Suprapubic skin (tissue), 4 donors: ENCODE measurements at regions not wholly inside any gene's neighbourhood (a gene's known extent, or its start where the extent isn't known, plus 50 kb on each side); places are given as distances from the start of the nearest gene placed in this dataset.

Source experiments
- DNase-seq, 2 donors: peaks; one replicate each; pipeline ENCODE4 v3.0.0-alpha.2; 2019; ENCODE audit warnings: low spot score in 2 of 2
- H3K27ac ChIP-seq: fragments of 200-600 bp; sonication (generic); one replicate; pipeline ENCODE4 v1.5.1; 2019
- H3K27me3 ChIP-seq: fragments of 200-600 bp; sonication (generic); one replicate; pipeline ENCODE4 v1.5.1; 2019
- H3K36me3 ChIP-seq: fragments of 200-600 bp; sonication (generic); one replicate; pipeline ENCODE4 v1.5.1; 2019
- H3K4me1 ChIP-seq: fragments of 200-600 bp; sonication (generic); one replicate; pipeline ENCODE4 v1.5.1; 2019
- H3K4me3 ChIP-seq: fragments of 200-600 bp; sonication (generic); one replicate; pipeline ENCODE4 v1.5.1; 2019; ENCODE audit warnings: mild to moderate bottlenecking
- H3K9me3 ChIP-seq: fragments of 200-600 bp; sonication (generic); one replicate; pipeline ENCODE4 v1.5.1; 2019
- EP300 ChIP-seq: sonication (generic); formaldehyde crosslinking; IDR thresholded peaks from one replicate; pipeline ENCODE4 v1.6.1; 2017; ENCODE audit warnings: antibody characterized with exemption
- POLR2A ChIP-seq, 2 donors: fragments of 450-650 bp; IDR thresholded peaks; one replicate each; pipeline ENCODE4 v1.6.1; 2017; ENCODE audit warnings: antibody characterized with exemption in 2 of 2, mild to moderate bottlenecking in 2 of 2, moderate library complexity in 2 of 2
- POLR2AphosphoS5 ChIP-seq, 3 donors: sonication (generic); formaldehyde crosslinking; IDR thresholded peaks; one replicate each; pipeline ENCODE4 v1.6.1; 2017; ENCODE audit warnings: antibody characterized with exemption in 3 of 3
- WGBS: methylation state at CpG from one replicate; pipeline ENCODE4 v1.1.5; 2018; 5-methylcytosine and 5-hydroxymethylcytosine counted together
- TF ChIP-seq, protein P1 (sequence below), 2 donors: fragments of 200-600 bp in 1 of 2; fragments of 450-650 bp in 1 of 2; sonication (generic) in 1 of 2; IDR thresholded peaks; one replicate each; pipeline ENCODE4 v1.5.1; 2016 to 2019; ENCODE audit warnings: antibody characterized with exemption in 2 of 2, mild to moderate bottlenecking in 1 of 2, moderate library complexity in 1 of 2

DNA sequence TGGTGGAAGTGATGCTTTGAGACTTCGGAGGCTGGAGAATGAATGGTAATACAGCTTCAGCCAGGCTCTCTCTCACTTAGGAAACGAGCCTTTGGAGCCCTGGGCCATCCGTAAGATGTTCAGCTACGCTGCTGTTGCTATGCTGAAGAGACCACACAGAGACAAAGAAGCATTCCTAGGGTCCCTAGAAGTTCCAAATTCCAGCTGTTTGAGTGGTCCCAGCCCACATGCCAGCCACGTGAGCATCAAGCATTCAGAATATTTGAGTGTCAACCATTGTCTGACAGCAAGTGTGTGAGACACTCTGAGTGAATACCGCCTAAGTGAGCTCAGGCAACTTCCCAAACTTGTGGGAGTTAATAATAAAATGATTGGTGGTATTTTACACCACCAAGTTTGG lies 212.9 kb downstream of the CD47 start:
- H3K9me3 ChIP-seq = no peaks in the 10 kb centered on the region
- no peak for DNase-seq
- no peak overlapping the region for H3K27ac ChIP-seq
- 66% methylated on average over 6 of the region's 6 CpGs for WGBS
- H3K27me3 ChIP-seq = no peaks in the 10 kb centered on the region
- TF ChIP-seq, protein P1, sequence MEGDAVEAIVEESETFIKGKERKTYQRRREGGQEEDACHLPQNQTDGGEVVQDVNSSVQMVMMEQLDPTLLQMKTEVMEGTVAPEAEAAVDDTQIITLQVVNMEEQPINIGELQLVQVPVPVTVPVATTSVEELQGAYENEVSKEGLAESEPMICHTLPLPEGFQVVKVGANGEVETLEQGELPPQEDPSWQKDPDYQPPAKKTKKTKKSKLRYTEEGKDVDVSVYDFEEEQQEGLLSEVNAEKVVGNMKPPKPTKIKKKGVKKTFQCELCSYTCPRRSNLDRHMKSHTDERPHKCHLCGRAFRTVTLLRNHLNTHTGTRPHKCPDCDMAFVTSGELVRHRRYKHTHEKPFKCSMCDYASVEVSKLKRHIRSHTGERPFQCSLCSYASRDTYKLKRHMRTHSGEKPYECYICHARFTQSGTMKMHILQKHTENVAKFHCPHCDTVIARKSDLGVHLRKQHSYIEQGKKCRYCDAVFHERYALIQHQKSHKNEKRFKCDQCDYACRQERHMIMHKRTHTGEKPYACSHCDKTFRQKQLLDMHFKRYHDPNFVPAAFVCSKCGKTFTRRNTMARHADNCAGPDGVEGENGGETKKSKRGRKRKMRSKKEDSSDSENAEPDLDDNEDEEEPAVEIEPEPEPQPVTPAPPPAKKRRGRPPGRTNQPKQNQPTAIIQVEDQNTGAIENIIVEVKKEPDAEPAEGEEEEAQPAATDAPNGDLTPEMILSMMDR (IDR thresholded peaks at IDR 0.05) = no peak
- TF ChIP-seq EP300 (no peak), POLR2A (IDR thresholded peaks at IDR 0.05) (no peak)
- H3K36me3 ChIP-seq = no peaks in the 10 kb centered on the region
- H3K4me3 ChIP-seq = no peak overlapping the region
- H3K4me1 ChIP-seq = no peaks in the 10 kb centered on the region

DNA sequence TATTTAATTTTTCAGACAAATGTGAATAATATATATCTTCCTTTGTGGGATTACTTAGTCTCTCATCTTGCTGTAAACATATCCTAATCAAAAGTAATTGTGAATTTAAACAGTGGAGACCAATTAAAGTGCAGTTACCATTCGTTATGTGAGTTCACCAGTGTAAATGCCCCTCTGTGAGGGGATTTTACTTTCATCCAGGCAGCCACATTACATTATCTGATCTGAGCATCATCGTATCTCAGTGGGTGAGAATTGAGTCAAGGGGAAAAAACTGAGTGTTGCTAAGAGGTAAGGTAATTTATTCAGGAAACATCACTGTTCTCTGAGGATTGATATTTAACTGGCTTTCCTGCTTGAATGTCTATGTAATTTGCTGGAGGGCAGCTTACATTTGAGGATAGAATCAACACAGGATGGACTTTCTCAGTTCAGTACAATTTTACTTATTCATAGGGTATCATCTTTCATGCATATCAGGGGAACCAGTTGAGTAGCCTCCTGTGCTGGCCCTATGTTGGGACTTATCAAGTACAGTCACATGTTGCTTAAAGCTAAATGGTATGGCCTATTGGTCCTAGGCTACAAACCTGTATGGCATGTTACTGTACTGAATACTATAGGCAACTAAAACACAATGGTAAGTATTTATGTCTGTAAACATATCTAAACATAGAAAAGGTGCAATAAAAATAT lies 219.7 kb downstream of the CD47 start:
- TF ChIP-seq POLR2A (IDR thresholded peaks at IDR 0.05) (no peak), POLR2AphosphoS5 (IDR thresholded peaks at IDR 0.05) (no peak), EP300 (no peak)
- TF ChIP-seq, protein P1 (IDR thresholded peaks at IDR 0.05) = no peak
- Histone ChIP-seq H3K4me1 (no peaks in the 10 kb centered on the region), H3K27me3 (no peaks in the 10 kb centered on the region), H3K36me3 (no peaks in the 10 kb centered on the region), H3K27ac (no peak overlapping the region), H3K4me3 (no peak overlapping the region), H3K9me3 (no peaks in the 10 kb centered on the region)
- no peak for DNase-seq
- 78% methylated on average over 2 of the region's 2 CpGs for WGBS

DNA sequence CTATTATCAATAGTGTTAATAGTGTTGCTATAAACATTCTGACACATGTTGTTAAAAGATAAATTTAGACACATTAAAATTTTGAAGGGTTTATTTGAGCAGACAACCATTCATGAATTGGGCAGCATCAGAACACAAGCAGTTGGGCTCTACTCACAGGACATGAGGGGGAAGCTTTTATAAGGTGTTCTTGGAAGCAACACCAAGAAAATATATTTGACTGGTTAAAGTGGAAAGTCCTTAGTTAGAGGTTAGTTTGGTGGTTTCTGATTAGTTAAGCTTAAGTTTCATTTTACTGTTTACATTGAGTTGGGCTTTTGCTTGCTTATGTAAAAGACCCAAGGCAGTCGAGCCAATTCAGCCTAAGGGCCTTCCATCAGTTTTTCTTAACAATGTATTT lies 220.7 kb downstream of the CD47 start:
- no peaks in the 10 kb centered on the region for H3K9me3 ChIP-seq
- no peaks in the 10 kb centered on the region for H3K27me3 ChIP-seq
- no peak overlapping the region for H3K4me3 ChIP-seq
- no peaks in the 10 kb centered on the region for H3K36me3 ChIP-seq
- H3K4me1 ChIP-seq = no peaks in the 10 kb centered on the region
- DNase-seq = no peak
- no peak overlapping the region for H3K27ac ChIP-seq
- TF ChIP-seq EP300 (no peak), POLR2AphosphoS5 (IDR thresholded peaks at IDR 0.05) (no peak), POLR2A (IDR thresholded peaks at IDR 0.05) (no peak)
- TF ChIP-seq, protein P1 (IDR thresholded peaks at IDR 0.05) = no peak
- WGBS = 87% methylated on average over 1 of the region's 1 CpG

GRCh38 chr3:107868449-107868848 lies 222.4 kb downstream of the CD47 start:
- no peak for DNase-seq
- Histone ChIP-seq H3K36me3 (no peaks in the 10 kb centered on the region), H3K9me3 (no peaks in the 10 kb centered on the region), H3K4me1 (no peaks in the 10 kb centered on the region), H3K4me3 (no peak overlapping the region), H3K27ac (no peak overlapping the region), H3K27me3 (no peaks in the 10 kb centered on the region)
- TF ChIP-seq POLR2A (IDR thresholded peaks at IDR 0.05) (no peak), EP300 (no peak), POLR2AphosphoS5 (IDR thresholded peaks at IDR 0.05) (no peak)
- TF ChIP-seq, protein P1 (IDR thresholded peaks at IDR 0.05) = no peak

DNA sequence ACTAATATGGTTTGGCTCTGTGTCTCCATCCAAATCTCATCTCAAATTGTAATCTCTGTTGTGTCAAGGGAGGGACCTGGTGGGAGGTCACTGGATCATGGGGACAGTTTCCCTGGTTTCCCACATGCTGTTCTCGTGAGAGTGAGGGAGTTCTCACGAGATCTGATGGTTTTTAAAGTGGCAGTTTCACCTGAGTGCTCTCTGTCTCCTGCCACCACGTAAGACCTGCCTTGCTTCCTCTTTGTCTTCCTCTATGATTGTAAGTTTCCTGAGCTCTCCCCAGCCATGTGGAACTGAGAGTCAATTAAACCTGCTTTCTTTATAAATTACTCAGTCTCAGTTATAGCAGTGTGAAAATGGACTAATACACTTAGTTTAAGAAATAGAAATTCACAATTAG lies 228.9 kb downstream of the CD47 start:
- no peak for DNase-seq
- Histone ChIP-seq H3K36me3 (no peaks in the 10 kb centered on the region), H3K27ac (no peak overlapping the region), H3K4me1 (no peaks in the 10 kb centered on the region), H3K9me3 (no peaks in the 10 kb centered on the region), H3K4me3 (no peak overlapping the region), H3K27me3 (no peaks in the 10 kb centered on the region)
- WGBS = 28% methylated on average over 3 of the region's 3 CpGs
- no peak for TF ChIP-seq EP300
- TF ChIP-seq POLR2A (IDR thresholded peaks at IDR 0.05) = no peak
- no peak for TF ChIP-seq POLR2AphosphoS5 (IDR thresholded peaks at IDR 0.05)
- TF ChIP-seq, protein P1 (IDR thresholded peaks at IDR 0.05) = no peak
